Non-pigmented ciliary epithelial cell (primary cell): ENCODE measurements at regions not wholly inside any gene's neighbourhood (a gene's known extent, or its start where the extent isn't known, plus 50 kb on each side); places are given as distances from the start of the nearest gene placed in this dataset.
"Not testable (repeated sequence)": the region's sequence is repeated elsewhere in the genome, so short reads cannot be mapped to it uniquely, and the experiment has no call there.

Source experiments
- DNase-seq: peaks from one replicate; pipeline ENCODE4 v3.0.0-alpha.2; 2010; ENCODE audit warnings: low read depth

- DNase-seq, result no peak
These were observed 380.2 kb downstream of the RWDD3 start for GRCh38 chr1:95614197-95614596.

GRCh38 chr1:95615421-95615820 lies 381.4 kb downstream of the RWDD3 start:
- no peak for DNase-seq

- DNase-seq, result no peak
These were observed 386.1 kb downstream of the RWDD3 start for GRCh38 chr1:95620076-95620475.

GRCh38 chr1:95622609-95623008 lies 388.6 kb downstream of the RWDD3 start:
- DNase-seq, result no peak

- DNase-seq, result no peak
These were observed 391.2 kb downstream of the RWDD3 start for GRCh38 chr1:95625224-95625623.

- DNase-seq, result no peak
These were observed 393.2 kb downstream of the RWDD3 start for GRCh38 chr1:95627244-95627643.

GRCh38 chr1:95631695-95632094 lies 397.7 kb downstream of the RWDD3 start:
- no peak for DNase-seq

- DNase-seq, result no peak
These were observed 401.8 kb downstream of the RWDD3 start for GRCh38 chr1:95635811-95636210.

- DNase-seq, result no peak
These were observed 402.9 kb downstream of the RWDD3 start for GRCh38 chr1:95636897-95637296.

GRCh38 chr1:95640746-95641145 lies 406.7 kb downstream of the RWDD3 start:
- DNase-seq, result no peak

GRCh38 chr1:95641386-95641785 lies 407.4 kb downstream of the RWDD3 start:
- no peak for DNase-seq

- DNase-seq, result no peak
These were observed 408.0 kb downstream of the RWDD3 start for GRCh38 chr1:95642035-95642434.

- no peak for DNase-seq
These were observed 409.1 kb downstream of the RWDD3 start for GRCh38 chr1:95643071-95643470.

GRCh38 chr1:95645126-95645525 lies 411.1 kb downstream of the RWDD3 start:
- DNase-seq, result not testable (repeated sequence)

- DNase-seq, result no peak
These were observed 416.6 kb downstream of the RWDD3 start for GRCh38 chr1:95650631-95651030.

GRCh38 chr1:95652423-95652965 lies 418.5 kb downstream of the RWDD3 start:
- DNase-seq, result no peak

- no peak for DNase-seq
These were observed 419.6 kb downstream of the RWDD3 start for GRCh38 chr1:95653618-95654017.

GRCh38 chr1:95655321-95656020 lies 421.5 kb downstream of the RWDD3 start:
- no peak for DNase-seq

GRCh38 chr1:95657248-95657647 lies 423.2 kb downstream of the RWDD3 start:
- no peak for DNase-seq

- DNase-seq, result no peak
These were observed 425.2 kb downstream of the RWDD3 start for GRCh38 chr1:95659166-95659565.

GRCh38 chr1:95659588-95659987 lies 425.6 kb downstream of the RWDD3 start:
- no peak for DNase-seq

GRCh38 chr1:95660736-95661135 lies 426.7 kb downstream of the RWDD3 start:
- DNase-seq, result no peak

GRCh38 chr1:95663530-95663929 lies 429.5 kb downstream of the RWDD3 start:
- DNase-seq, result not testable (repeated sequence)

- no peak for DNase-seq
These were observed 434.2 kb downstream of the RWDD3 start for GRCh38 chr1:95668165-95668564.
